GM21825 (cell line): ENCODE measurements at regions not wholly inside any gene's neighbourhood (a gene's known extent, or its start where the extent isn't known, plus 50 kb on each side); places are given as distances from the start of the nearest gene placed in this dataset.

ENCODE experiments used
- ATAC-seq: cut with Tn5 transposase; IDR thresholded peaks from one replicate; pipeline ENCODE4 v1.9.1; 2021; ENCODE audit warnings: mild to moderate bottlenecking, moderate library complexity; ENCODE audit not compliant: unreplicated experiment

GRCh38 chr4:32184186-32184585 lies 1464.0 kb downstream of the PCDH7 start:
- no peak for ATAC-seq

GRCh38 chr4:32189130-32189529 lies 1469.0 kb downstream of the PCDH7 start:
- no peak for ATAC-seq

- ATAC-seq = no peak
These were observed 1469.6 kb downstream of the PCDH7 start for GRCh38 chr4:32189788-32190187.

GRCh38 chr4:32191961-32192360 lies 1471.8 kb downstream of the PCDH7 start:
- ATAC-seq = no peak

GRCh38 chr4:32192363-32192762 lies 1472.2 kb downstream of the PCDH7 start:
- no peak for ATAC-seq

GRCh38 chr4:32192991-32193390 lies 1472.8 kb downstream of the PCDH7 start:
- ATAC-seq = no peak

- ATAC-seq = no peak
These were observed 1477.0 kb downstream of the PCDH7 start for GRCh38 chr4:32196950-32197688.

GRCh38 chr4:32199639-32200038 lies 1479.5 kb downstream of the PCDH7 start:
- no peak for ATAC-seq

- no peak for ATAC-seq
These were observed 1483.2 kb downstream of the PCDH7 start for GRCh38 chr4:32203340-32203739.

- no peak for ATAC-seq
These were observed 1486.6 kb downstream of the PCDH7 start for GRCh38 chr4:32206756-32207155.

- no peak for ATAC-seq
These were observed 1487.3 kb downstream of the PCDH7 start for GRCh38 chr4:32207456-32207855.

- ATAC-seq = no peak
These were observed 1495.1 kb downstream of the PCDH7 start for GRCh38 chr4:32215277-32215676.

- no peak for ATAC-seq
These were observed 1496.3 kb downstream of the PCDH7 start for GRCh38 chr4:32216502-32216901.

- no peak for ATAC-seq
These were observed 1499.3 kb downstream of the PCDH7 start for GRCh38 chr4:32219306-32220075.

GRCh38 chr4:32226204-32226603 lies 1506.0 kb downstream of the PCDH7 start:
- ATAC-seq = no peak

GRCh38 chr4:32226733-32227132 lies 1506.6 kb downstream of the PCDH7 start:
- no peak for ATAC-seq

GRCh38 chr4:32243926-32244325 lies 1523.8 kb downstream of the PCDH7 start:
- no peak for ATAC-seq

GRCh38 chr4:32249040-32249439 lies 1528.9 kb downstream of the PCDH7 start:
- no peak for ATAC-seq

- no peak for ATAC-seq
These were observed 1531.0 kb downstream of the PCDH7 start for GRCh38 chr4:32251126-32251525.

GRCh38 chr4:32251926-32252325 lies 1531.8 kb downstream of the PCDH7 start:
- ATAC-seq = no peak

GRCh38 chr4:32254216-32254615 lies 1534.0 kb downstream of the PCDH7 start:
- no peak for ATAC-seq

- no peak for ATAC-seq
These were observed 1538.8 kb downstream of the PCDH7 start for GRCh38 chr4:32258986-32259385.
